M059J (cell line): ENCODE measurements at regions not wholly inside any gene's neighbourhood (a gene's known extent, or its start where the extent isn't known, plus 50 kb on each side); places are given as distances from the start of the nearest gene placed in this dataset.

Experiments used
- DNase-seq: peaks from one replicate; pipeline ENCODE4 v3.0.0-alpha.2; 2012; ENCODE audit warnings: low read depth

GRCh38 chr13:76711550-76712182 is 174.5 kb downstream of the KCTD12 start:
- peak; percentile 49 for DNase-seq

GRCh38 chr13:76709851-76710250 is 176.4 kb downstream of the KCTD12 start:
- no peak for DNase-seq

GRCh38 chr13:76708138-76708688 is 178.0 kb downstream of the KCTD12 start:
- no peak for DNase-seq

GRCh38 chr13:76707360-76707759 is 178.8 kb downstream of the KCTD12 start:
- peak; percentile 0 for DNase-seq

- DNase-seq = no peak
These were observed 182.4 kb downstream of the KCTD12 start for GRCh38 chr13:76703621-76704288.

- DNase-seq = no peak
These were observed 183.0 kb downstream of the KCTD12 start for GRCh38 chr13:76703216-76703615.

- DNase-seq = no peak
These were observed 188.9 kb downstream of the KCTD12 start for GRCh38 chr13:76697288-76697687.

GRCh38 chr13:76696370-76696769 is 189.8 kb downstream of the KCTD12 start:
- DNase-seq = no peak

- DNase-seq = no peak
These were observed 193.1 kb downstream of the KCTD12 start for GRCh38 chr13:76693086-76693485.

GRCh38 chr13:76692346-76692745 is 193.9 kb downstream of the KCTD12 start:
- DNase-seq = no peak

- DNase-seq = no peak
These were observed 195.6 kb downstream of the KCTD12 start for GRCh38 chr13:76690611-76691010.

- no peak for DNase-seq
These were observed 198.7 kb downstream of the KCTD12 start for GRCh38 chr13:76687467-76687866.

GRCh38 chr13:76685938-76686337 is 200.3 kb downstream of the KCTD12 start:
- DNase-seq = no peak

GRCh38 chr13:76684336-76684735 is 201.9 kb downstream of the KCTD12 start:
- no peak for DNase-seq

GRCh38 chr13:76683854-76684253 is 202.4 kb downstream of the KCTD12 start:
- DNase-seq = no peak

- DNase-seq = no peak
These were observed 203.0 kb downstream of the KCTD12 start for GRCh38 chr13:76683168-76683567.

GRCh38 chr13:76680112-76680511 is 206.1 kb downstream of the KCTD12 start:
- DNase-seq = no peak

GRCh38 chr13:76677043-76677442 is 209.2 kb downstream of the KCTD12 start:
- DNase-seq = no peak

GRCh38 chr13:76672420-76672819 is 213.8 kb downstream of the KCTD12 start:
- DNase-seq = peak; percentile 14

- no peak for DNase-seq
These were observed 217.5 kb downstream of the KCTD12 start for GRCh38 chr13:76668716-76669115.

GRCh38 chr13:76668141-76668540 is 218.1 kb downstream of the KCTD12 start:
- no peak for DNase-seq

- DNase-seq = peak; percentile 18
These were observed 218.7 kb downstream of the KCTD12 start for GRCh38 chr13:76667551-76667950.

- DNase-seq = no peak
These were observed 222.4 kb downstream of the KCTD12 start for GRCh38 chr13:76663592-76664335.
